ENCODE measurements at regions not wholly inside any gene's neighbourhood (a gene's known extent, or its start where the extent isn't known, plus 50 kb on each side); places are given as distances from the start of the nearest gene placed in this dataset.

GRCh38 chr9:113656771-113657670 lies 193.5 kb downstream of the RGS3 start:
- Histone ChIP-seq H3K4me2 (ENCODE audit: control insufficient read depth, extremely low read depth, insufficient read depth, low read depth, low read length) (no peak overlapping the region), H3K27ac (ENCODE audit: control insufficient read depth, insufficient read depth, low read length) (no peak overlapping the region), H3K9me3 (ENCODE audit: control insufficient read depth, low read depth, low read length) (no peaks in the 10 kb centered on the region), H3K4me1 (ENCODE audit: control insufficient read depth, extremely low read depth, insufficient read depth, low read length) (peaks cover 4% of the 10 kb centered on the region), H4K20me1 (ENCODE audit: control insufficient read depth, extremely low read depth, insufficient read depth, low read length) (no peaks in the 10 kb centered on the region), H3K36me3 (ENCODE audit: control insufficient read depth in 2 of 2, extremely low read depth in 1 of 2, insufficient read depth in 2 of 2, low read length in 2 of 2) (no peaks in the 10 kb centered on the region), H3K27me3 (ENCODE audit: control insufficient read depth, extremely low read depth, insufficient read depth, low read length) (peaks cover 7% of the 10 kb centered on the region), H2AFZ (ENCODE audit: control insufficient read depth, low read length) (no peak overlapping the region), H3K9ac (ENCODE audit: control insufficient read depth, extremely low read depth, insufficient read depth, low read length) (no peak overlapping the region), H3K9me1 (ENCODE audit: control insufficient read depth, extremely low read depth, insufficient read depth, low read length) (no peaks in the 10 kb centered on the region), H3K4me3 (ENCODE audit: control insufficient read depth in 2 of 3, extremely low read depth in 1 of 3, insufficient read depth in 2 of 3, low read depth in 1 of 3, low read length in 3 of 3) (no peak overlapping the region), H3K79me2 (ENCODE audit: control insufficient read depth, insufficient read depth, low read length) (no peaks in the 10 kb centered on the region)
- dilution Hi-C loops (cut with MboI; ENCODE audit: extremely low pct_ligation_motif_present, low sequenced_read_pairs): no loop called here
- DNase-seq (ENCODE audit: low read depth, low spot score): no peak
- no peak for FAIRE-seq
- TF ChIP-seq CTCF (optimal IDR thresholded peaks at IDR 0.05 in 1 of 3, IDR thresholded peaks at IDR 0.05 in 1 of 3, conservative IDR thresholded peaks at IDR 0.05 in 1 of 3; ENCODE audit: extremely low read depth in 1 of 3, insufficient read depth in 2 of 3, low read length in 3 of 3) (no peak), EZH2 (IDR thresholded peaks at IDR 0.05; ENCODE audit: low read length) (no peak)

GRCh38 chr9:113657765-113658544 lies 194.4 kb downstream of the RGS3 start:
- H3K9ac ChIP-seq (ENCODE audit: control insufficient read depth, extremely low read depth, insufficient read depth, low read length): no peak overlapping the region
- no peaks in the 10 kb centered on the region for H4K20me1 ChIP-seq (ENCODE audit: control insufficient read depth, extremely low read depth, insufficient read depth, low read length)
- no peak overlapping the region for H2AFZ ChIP-seq (ENCODE audit: control insufficient read depth, low read length)
- no peaks in the 10 kb centered on the region for H3K79me2 ChIP-seq (ENCODE audit: control insufficient read depth, insufficient read depth, low read length)
- TF ChIP-seq CTCF (optimal IDR thresholded peaks at IDR 0.05 in 1 of 3, IDR thresholded peaks at IDR 0.05 in 1 of 3, conservative IDR thresholded peaks at IDR 0.05 in 1 of 3; ENCODE audit: extremely low read depth in 1 of 3, insufficient read depth in 2 of 3, low read length in 3 of 3) (peak; percentile 97 to 99 (median 97)), EZH2 (IDR thresholded peaks at IDR 0.05; ENCODE audit: low read length) (no peak)
- H3K4me2 ChIP-seq (ENCODE audit: control insufficient read depth, extremely low read depth, insufficient read depth, low read depth, low read length): no peak overlapping the region
- H3K36me3 ChIP-seq (ENCODE audit: control insufficient read depth in 2 of 2, extremely low read depth in 1 of 2, insufficient read depth in 2 of 2, low read length in 2 of 2): no peaks in the 10 kb centered on the region
- FAIRE-seq (peak; percentile 58), DNase-seq (ENCODE audit: low read depth, low spot score) (peak; percentile 60)
- no peak overlapping the region for H3K27ac ChIP-seq (ENCODE audit: control insufficient read depth, insufficient read depth, low read length)
- dilution Hi-C loops (cut with MboI; ENCODE audit: extremely low pct_ligation_motif_present, low sequenced_read_pairs): no loop called here
- peaks cover 7% of the 10 kb centered on the region for H3K27me3 ChIP-seq (ENCODE audit: control insufficient read depth, extremely low read depth, insufficient read depth, low read length)
- no peaks in the 10 kb centered on the region for H3K9me1 ChIP-seq (ENCODE audit: control insufficient read depth, extremely low read depth, insufficient read depth, low read length)
- peaks cover 4% of the 10 kb centered on the region for H3K4me1 ChIP-seq (ENCODE audit: control insufficient read depth, extremely low read depth, insufficient read depth, low read length)
- H3K4me3 ChIP-seq (ENCODE audit: control insufficient read depth in 2 of 3, extremely low read depth in 1 of 3, insufficient read depth in 2 of 3, low read depth in 1 of 3, low read length in 3 of 3): no peak overlapping the region
- no peaks in the 10 kb centered on the region for H3K9me3 ChIP-seq (ENCODE audit: control insufficient read depth, low read depth, low read length)

Data from keratinocyte (primary cell).